Osteoblast (primary cell): ENCODE measurements at regions not wholly inside any gene's neighbourhood (a gene's known extent, or its start where the extent isn't known, plus 50 kb on each side); places are given as distances from the start of the nearest gene placed in this dataset.

ENCODE experiments used
- DNase-seq: peaks from one replicate; pipeline ENCODE4 v3.0.0; 2011; ENCODE audit warnings: low spot score, mixed read lengths; ENCODE audit not compliant: insufficient read length; ENCODE audit errors: missing footprints
- H2AFZ ChIP-seq: 2 replicates; pipeline ENCODE4 v1.6.0; 2011; ENCODE audit warnings: mild to moderate bottlenecking, low read length
- H3K27ac ChIP-seq: 2 replicates; pipeline ENCODE4 v1.5.1; 2011; ENCODE audit warnings: mild to moderate bottlenecking, low read depth, low read length, moderate library complexity
- H3K27me3 ChIP-seq: 2 replicates; pipeline ENCODE4 v1.6.0; 2012; ENCODE audit warnings: mild to moderate bottlenecking, control low read depth, inconsistent platforms, low read length, moderate library complexity; ENCODE audit not compliant: insufficient read depth
- H3K36me3 ChIP-seq: 2 replicates; pipeline ENCODE4 v1.5.1; 2011; ENCODE audit warnings: mild to moderate bottlenecking, low read length, control low read depth, moderate library complexity; ENCODE audit not compliant: insufficient read depth
- H3K4me1 ChIP-seq: 2 replicates; pipeline ENCODE4 v1.5.1; 2011; ENCODE audit warnings: mild to moderate bottlenecking, low read length, control low read depth, moderate library complexity; ENCODE audit not compliant: insufficient read depth
- H3K4me2 ChIP-seq: 2 replicates; pipeline ENCODE4 v1.6.0; 2011; ENCODE audit warnings: mild to moderate bottlenecking, low read length; ENCODE audit not compliant: insufficient read depth
- H3K4me3 ChIP-seq: fragments of 200-600 bp; sonication (generic); 3 replicates; pipeline ENCODE4 v1.5.1; 2012; ENCODE audit warnings: mild to moderate bottlenecking, low read length, inconsistent platforms; ENCODE audit not compliant: insufficient read depth
- H3K79me2 ChIP-seq: 2 replicates; pipeline ENCODE4 v1.6.0; 2012; ENCODE audit warnings: mild to moderate bottlenecking, low read length, control low read depth, inconsistent platforms; ENCODE audit not compliant: insufficient read depth
- H3K9me3 ChIP-seq: 2 replicates; pipeline ENCODE4 v1.5.1; 2011; ENCODE audit warnings: low read depth, low read length, control low read depth
- H4K20me1 ChIP-seq: 2 replicates; pipeline ENCODE4 v1.6.0; 2012; ENCODE audit warnings: mild to moderate bottlenecking, low read length, control low read depth; ENCODE audit not compliant: insufficient read depth
- TF ChIP-seq, protein P1 (sequence below): IDR thresholded peaks from 2 replicates; pipeline ENCODE4 v1.5.1; 2011; ENCODE audit warnings: mild to moderate bottlenecking, low read depth, low read length, moderate library complexity; ENCODE audit errors: extremely low read depth

DNA sequence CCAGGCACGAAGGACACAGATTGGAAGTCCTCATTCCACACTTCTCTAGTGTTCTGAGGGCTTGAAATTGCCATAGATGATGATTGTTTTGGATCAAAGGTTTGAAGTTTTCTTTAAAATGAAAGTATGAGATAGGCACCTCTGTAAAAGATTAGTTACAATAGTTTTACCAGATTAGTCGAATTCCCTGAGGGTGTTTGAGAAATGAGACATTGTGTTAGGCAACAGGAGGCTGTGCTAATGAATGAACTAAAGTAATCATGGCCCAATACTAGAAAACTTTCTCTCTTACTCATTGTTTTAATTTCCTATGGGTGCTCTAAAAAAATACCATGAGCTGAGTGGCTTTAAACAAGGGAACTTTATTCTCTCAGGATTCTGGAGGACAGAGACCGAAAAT lies 421.7 kb downstream of the RNF144A start:
- Histone ChIP-seq H3K9me3 (no peaks in the 10 kb centered on the region), H3K36me3 (no peaks in the 10 kb centered on the region), H2AFZ (no peak overlapping the region), H4K20me1 (no peaks in the 10 kb centered on the region), H3K27ac (no peak overlapping the region), H3K27me3 (no peaks in the 10 kb centered on the region), H3K79me2 (no peaks in the 10 kb centered on the region), H3K4me3 (no peak overlapping the region), H3K4me2 (no peak overlapping the region), H3K4me1 (no peaks in the 10 kb centered on the region)
- TF ChIP-seq, protein P1, sequence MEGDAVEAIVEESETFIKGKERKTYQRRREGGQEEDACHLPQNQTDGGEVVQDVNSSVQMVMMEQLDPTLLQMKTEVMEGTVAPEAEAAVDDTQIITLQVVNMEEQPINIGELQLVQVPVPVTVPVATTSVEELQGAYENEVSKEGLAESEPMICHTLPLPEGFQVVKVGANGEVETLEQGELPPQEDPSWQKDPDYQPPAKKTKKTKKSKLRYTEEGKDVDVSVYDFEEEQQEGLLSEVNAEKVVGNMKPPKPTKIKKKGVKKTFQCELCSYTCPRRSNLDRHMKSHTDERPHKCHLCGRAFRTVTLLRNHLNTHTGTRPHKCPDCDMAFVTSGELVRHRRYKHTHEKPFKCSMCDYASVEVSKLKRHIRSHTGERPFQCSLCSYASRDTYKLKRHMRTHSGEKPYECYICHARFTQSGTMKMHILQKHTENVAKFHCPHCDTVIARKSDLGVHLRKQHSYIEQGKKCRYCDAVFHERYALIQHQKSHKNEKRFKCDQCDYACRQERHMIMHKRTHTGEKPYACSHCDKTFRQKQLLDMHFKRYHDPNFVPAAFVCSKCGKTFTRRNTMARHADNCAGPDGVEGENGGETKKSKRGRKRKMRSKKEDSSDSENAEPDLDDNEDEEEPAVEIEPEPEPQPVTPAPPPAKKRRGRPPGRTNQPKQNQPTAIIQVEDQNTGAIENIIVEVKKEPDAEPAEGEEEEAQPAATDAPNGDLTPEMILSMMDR = no peak
- DNase-seq = no peak

DNA sequence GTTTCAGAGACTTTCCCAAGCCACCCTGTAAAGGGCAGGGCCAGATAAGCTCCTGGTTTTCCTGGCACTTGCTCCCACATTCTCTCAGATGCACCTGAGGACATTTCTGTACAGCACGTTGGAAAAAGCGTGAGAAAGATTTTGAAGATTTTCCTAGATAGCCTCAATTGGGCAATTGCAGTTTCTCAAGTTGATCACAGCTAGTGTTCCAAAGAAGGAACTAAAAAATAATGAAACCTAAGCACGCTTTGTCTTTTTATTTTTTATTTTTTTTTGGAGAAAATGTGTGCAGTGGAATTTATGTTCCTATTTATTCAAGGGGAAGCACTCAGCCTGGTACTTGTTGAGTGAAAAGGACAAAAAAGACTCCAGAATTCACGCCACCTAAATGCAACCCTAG lies 429.1 kb downstream of the RNF144A start:
- no peaks in the 10 kb centered on the region for H3K4me1 ChIP-seq
- H4K20me1 ChIP-seq = no peaks in the 10 kb centered on the region
- no peak overlapping the region for H2AFZ ChIP-seq
- H3K27me3 ChIP-seq = no peaks in the 10 kb centered on the region
- H3K4me3 ChIP-seq = no peak overlapping the region
- H3K36me3 ChIP-seq = no peaks in the 10 kb centered on the region
- TF ChIP-seq, protein P1 = no peak
- H3K79me2 ChIP-seq = no peaks in the 10 kb centered on the region
- H3K4me2 ChIP-seq = no peak overlapping the region
- no peak overlapping the region for H3K27ac ChIP-seq
- no peak for DNase-seq
- no peaks in the 10 kb centered on the region for H3K9me3 ChIP-seq

DNA sequence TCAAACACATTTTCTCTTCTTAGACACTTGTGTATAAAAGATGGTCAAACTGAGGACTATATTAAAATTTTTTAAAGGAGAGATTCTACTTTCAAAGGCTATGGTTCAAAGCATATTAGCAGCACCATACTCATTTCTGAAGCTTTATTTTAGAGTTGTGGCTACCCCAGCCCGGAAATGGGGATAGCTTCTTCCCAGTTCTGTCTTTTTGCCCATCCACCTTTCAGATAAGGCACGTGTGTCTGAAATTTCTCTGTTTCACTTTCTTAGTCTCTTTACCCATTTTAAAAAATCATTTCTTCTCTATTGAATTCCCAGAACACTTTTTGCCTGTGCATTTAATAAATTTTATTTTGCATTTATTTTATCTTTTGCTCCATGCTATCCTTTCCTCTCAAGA lies 431.5 kb downstream of the RNF144A start:
- DNase-seq = no peak
- H3K27ac ChIP-seq = no peak overlapping the region
- H3K4me1 ChIP-seq = no peaks in the 10 kb centered on the region
- H3K36me3 ChIP-seq = no peaks in the 10 kb centered on the region
- H3K79me2 ChIP-seq = no peaks in the 10 kb centered on the region
- no peaks in the 10 kb centered on the region for H4K20me1 ChIP-seq
- no peak overlapping the region for H3K4me2 ChIP-seq
- no peak overlapping the region for H3K4me3 ChIP-seq
- H3K27me3 ChIP-seq = no peaks in the 10 kb centered on the region
- TF ChIP-seq, protein P1 = no peak
- H3K9me3 ChIP-seq = no peaks in the 10 kb centered on the region
- no peak overlapping the region for H2AFZ ChIP-seq

DNA sequence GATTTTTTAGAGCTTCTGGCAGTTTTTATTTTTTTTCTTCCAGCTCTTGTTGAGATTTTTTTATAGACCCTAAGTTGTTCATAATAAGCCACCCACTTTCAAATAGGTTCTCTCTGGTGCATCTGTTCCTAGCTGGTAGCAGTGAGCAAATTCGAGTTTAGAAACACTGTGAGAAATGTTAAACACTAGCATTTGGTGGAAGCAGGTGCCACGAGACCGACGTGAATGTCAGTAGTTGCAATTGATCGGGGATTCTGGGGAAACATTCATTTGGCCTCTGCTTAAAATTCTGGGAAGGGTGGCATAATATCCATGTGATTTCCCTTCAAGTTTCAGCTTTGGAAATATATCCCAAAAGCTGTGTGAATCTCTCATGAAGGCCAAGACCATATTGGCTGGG lies 435.0 kb downstream of the RNF144A start:
- TF ChIP-seq, protein P1 = no peak
- no peak overlapping the region for H3K27ac ChIP-seq
- H3K79me2 ChIP-seq = no peaks in the 10 kb centered on the region
- no peak for DNase-seq
- H3K9me3 ChIP-seq = no peaks in the 10 kb centered on the region
- no peaks in the 10 kb centered on the region for H3K27me3 ChIP-seq
- no peaks in the 10 kb centered on the region for H3K36me3 ChIP-seq
- H3K4me2 ChIP-seq = no peak overlapping the region
- H3K4me3 ChIP-seq = no peak overlapping the region
- no peaks in the 10 kb centered on the region for H3K4me1 ChIP-seq
- H2AFZ ChIP-seq = no peak overlapping the region
- no peaks in the 10 kb centered on the region for H4K20me1 ChIP-seq
